ENCODE measurements at regions not wholly inside any gene's neighbourhood (a gene's known extent, or its start where the extent isn't known, plus 50 kb on each side); places are given as distances from the start of the nearest gene placed in this dataset.
"Not testable (repeated sequence)": the region's sequence is repeated elsewhere in the genome, so short reads cannot be mapped to it uniquely, and the experiment has no call there.

DNA sequence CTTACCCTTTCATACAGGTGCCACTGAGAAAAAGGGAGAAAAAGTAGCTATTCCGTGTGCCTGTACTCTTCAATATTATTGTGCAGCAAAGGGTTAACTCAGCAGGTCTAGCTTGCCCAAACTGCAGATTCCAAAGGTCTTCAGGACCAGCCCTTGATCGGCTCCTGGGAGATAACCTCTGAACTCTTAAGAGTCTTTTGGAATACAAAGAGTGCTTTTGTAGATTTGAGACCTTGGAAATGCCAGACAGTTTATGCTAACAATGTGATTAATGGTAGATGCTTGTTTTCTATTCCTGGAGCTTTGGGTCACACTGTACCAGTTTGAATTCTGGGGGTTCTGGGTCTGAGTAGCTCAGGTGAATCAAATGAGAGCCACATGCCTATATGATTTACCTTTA, 844.7 kb upstream of the MIR17HG start:
- CTCF ChIA-PET, result no interaction called here
- ATAC-seq (ENCODE audit: low read depth) (no peak), DNase-seq (no peak)
- H3K4me3 Mint-ChIP-seq, result no peak overlapping the region
- H3K4me1 Mint-ChIP-seq, result no peaks in the 10 kb centered on the region
- peaks cover 8% of the 10 kb centered on the region for H3K9me3 Mint-ChIP-seq
- TF ChIP-seq CTCF (IDR thresholded peaks at IDR 0.05), result no peak
- no peak overlapping the region for H3K27ac Mint-ChIP-seq
- intact Hi-C loops (cut with micrococcal nuclease), result no loop called here
- H3K27me3 Mint-ChIP-seq, result no peaks in the 10 kb centered on the region
- POLR2A ChIA-PET, result no interaction called here
- no peaks in the 10 kb centered on the region for H3K36me3 Mint-ChIP-seq (ENCODE audit: low read depth)

- Mint-ChIP-seq H3K27me3 (no peaks in the 10 kb centered on the region), H3K36me3 (ENCODE audit: low read depth) (no peaks in the 10 kb centered on the region)
- CTCF ChIA-PET, result no interaction called here
Observed at GRCh38 chr13:90510319-90510718, 837.2 kb upstream of the MIR17HG start.

DNA sequence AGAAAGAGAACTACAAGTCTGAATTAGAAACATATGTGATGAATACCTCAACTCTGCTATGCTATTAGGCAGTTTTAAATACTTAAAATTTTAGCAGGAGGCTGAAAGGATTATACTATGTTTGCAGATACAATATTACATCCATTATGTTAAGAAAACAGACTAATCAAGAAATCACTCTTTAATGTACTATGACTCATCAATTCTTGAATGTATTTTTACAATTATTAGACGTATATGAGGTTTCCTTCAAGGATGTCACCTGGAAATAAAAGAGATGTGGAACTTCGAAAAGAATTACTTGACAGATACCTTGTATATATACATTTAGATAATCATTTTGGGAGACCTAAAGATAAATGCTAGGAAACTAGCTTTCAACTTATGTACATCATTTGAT, 835.6 kb upstream of the MIR17HG start:
- DNase-seq (no peak), ATAC-seq (ENCODE audit: low read depth) (no peak)
- H3K4me1 Mint-ChIP-seq, result no peaks in the 10 kb centered on the region
- no peaks in the 10 kb centered on the region for H3K27me3 Mint-ChIP-seq
- no peak overlapping the region for H3K4me3 Mint-ChIP-seq
- ChIA-PET CTCF (no interaction called here), POLR2A (no interaction called here)
- intact Hi-C loops (cut with micrococcal nuclease), result no loop called here
- no peak overlapping the region for H3K27ac Mint-ChIP-seq
- H3K36me3 Mint-ChIP-seq (ENCODE audit: low read depth), result no peaks in the 10 kb centered on the region
- H3K9me3 Mint-ChIP-seq, result peaks cover 3% of the 10 kb centered on the region
- TF ChIP-seq CTCF (IDR thresholded peaks at IDR 0.05), result no peak

More at GRCh38 chr13:90510319-90510718, 837.2 kb upstream of the MIR17HG start:
- ATAC-seq (ENCODE audit: low read depth), result no peak
- H3K4me1 Mint-ChIP-seq, result no peaks in the 10 kb centered on the region
- POLR2A ChIA-PET, result no interaction called here
- H3K27ac Mint-ChIP-seq, result no peak overlapping the region
- no peak for TF ChIP-seq CTCF (IDR thresholded peaks at IDR 0.05)
- H3K4me3 Mint-ChIP-seq, result no peak overlapping the region
- DNase-seq, result no peak
- intact Hi-C loops (cut with micrococcal nuclease), result no loop called here
- H3K9me3 Mint-ChIP-seq, result peaks cover 7% of the 10 kb centered on the region

DNA sequence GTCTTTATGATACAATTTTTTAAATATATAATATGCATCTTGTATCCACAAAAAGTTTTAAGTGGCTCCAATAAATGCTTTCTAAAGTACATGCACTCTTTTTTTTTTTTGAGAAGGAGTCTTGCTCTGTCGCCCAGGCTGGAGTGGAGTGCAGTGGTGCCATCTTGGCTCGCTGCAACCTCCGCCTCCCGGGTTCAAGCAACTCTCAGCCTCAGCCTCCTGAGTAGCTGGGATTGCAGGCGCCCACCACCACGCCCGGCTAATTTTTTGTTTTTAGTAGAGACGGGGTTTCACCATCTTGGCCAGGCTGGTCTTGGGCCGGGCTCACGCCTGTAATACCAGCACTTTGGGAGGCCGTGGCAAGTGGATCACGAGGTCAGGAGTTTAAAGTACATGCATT, 832.8 kb upstream of the MIR17HG start:
- intact Hi-C loops (cut with micrococcal nuclease); H3K36me3 Mint-ChIP-seq (ENCODE audit: low read depth); H3K27me3 Mint-ChIP-seq; H3K4me3 Mint-ChIP-seq; H3K4me1 Mint-ChIP-seq; ATAC-seq (ENCODE audit: low read depth); POLR2A ChIA-PET; CTCF ChIA-PET; H3K9me3 Mint-ChIP-seq; DNase-seq; H3K27ac Mint-ChIP-seq: not testable (repeated sequence)

- no peak overlapping the region for H3K4me3 Mint-ChIP-seq
- ChIA-PET POLR2A (no interaction called here), CTCF (no interaction called here)
- peaks cover 4% of the 10 kb centered on the region for H3K9me3 Mint-ChIP-seq
- H3K27ac Mint-ChIP-seq, result no peak overlapping the region
- no peaks in the 10 kb centered on the region for H3K4me1 Mint-ChIP-seq
- no peak for TF ChIP-seq CTCF (IDR thresholded peaks at IDR 0.05)
- DNase-seq (no peak), ATAC-seq (ENCODE audit: low read depth) (no peak)
- no peaks in the 10 kb centered on the region for H3K27me3 Mint-ChIP-seq
- H3K36me3 Mint-ChIP-seq (ENCODE audit: low read depth), result no peaks in the 10 kb centered on the region
- intact Hi-C loops (cut with micrococcal nuclease), result no loop called here
Observed at GRCh38 chr13:90518417-90518816, 829.1 kb upstream of the MIR17HG start.

- intact Hi-C loops (cut with micrococcal nuclease), result no loop called here
- Mint-ChIP-seq H3K4me1 (no peaks in the 10 kb centered on the region), H3K27ac (no peak overlapping the region), H3K27me3 (no peaks in the 10 kb centered on the region), H3K9me3 (peaks cover 4% of the 10 kb centered on the region), H3K4me3 (no peak overlapping the region), H3K36me3 (ENCODE audit: low read depth) (no peaks in the 10 kb centered on the region)
- DNase-seq (no peak), ATAC-seq (ENCODE audit: low read depth) (no peak)
- CTCF ChIA-PET, result no interaction called here
- no peak for TF ChIP-seq CTCF (IDR thresholded peaks at IDR 0.05)
- POLR2A ChIA-PET, result no interaction called here
Observed at GRCh38 chr13:90519157-90519556, 828.3 kb upstream of the MIR17HG start.
